ENCODE measurements at regions not wholly inside any gene's neighbourhood (a gene's known extent, or its start where the extent isn't known, plus 50 kb on each side); places are given as distances from the start of the nearest gene placed in this dataset.

- Histone ChIP-seq H3K4me1 (ENCODE audit: control insufficient read depth, extremely low read depth, insufficient read depth, low read length) (no peaks in the 10 kb centered on the region), H3K27me3 (ENCODE audit: control insufficient read depth, extremely low read depth, insufficient read depth, low read length) (no peaks in the 10 kb centered on the region), H2AFZ (ENCODE audit: control insufficient read depth, low read length) (no peak overlapping the region), H4K20me1 (ENCODE audit: control insufficient read depth, extremely low read depth, insufficient read depth, low read length) (no peaks in the 10 kb centered on the region), H3K4me2 (ENCODE audit: control insufficient read depth, extremely low read depth, insufficient read depth, low read depth, low read length) (no peak overlapping the region), H3K9me1 (ENCODE audit: control insufficient read depth, extremely low read depth, insufficient read depth, low read length) (no peaks in the 10 kb centered on the region), H3K79me2 (ENCODE audit: control insufficient read depth, insufficient read depth, low read length) (no peaks in the 10 kb centered on the region), H3K9ac (ENCODE audit: control insufficient read depth, extremely low read depth, insufficient read depth, low read length) (no peak overlapping the region), H3K9me3 (ENCODE audit: control insufficient read depth, low read depth, low read length) (peaks cover 6% of the 10 kb centered on the region), H3K27ac (ENCODE audit: control insufficient read depth, insufficient read depth, low read length) (no peak overlapping the region), H3K4me3 (ENCODE audit: control insufficient read depth in 2 of 3, extremely low read depth in 1 of 3, insufficient read depth in 2 of 3, low read depth in 1 of 3, low read length in 3 of 3) (no peak overlapping the region), H3K36me3 (ENCODE audit: control insufficient read depth in 2 of 2, extremely low read depth in 1 of 2, insufficient read depth in 2 of 2, low read length in 2 of 2) (peaks cover 0 to 2% of the 10 kb centered on the region in 2 experiments)
- DNase-seq (ENCODE audit: low read depth, low spot score) (no peak), FAIRE-seq (no peak)
- dilution Hi-C loops (cut with MboI; ENCODE audit: extremely low pct_ligation_motif_present, low sequenced_read_pairs) = no loop called here
- TF ChIP-seq CTCF (optimal IDR thresholded peaks at IDR 0.05 in 1 of 3, IDR thresholded peaks at IDR 0.05 in 1 of 3, conservative IDR thresholded peaks at IDR 0.05 in 1 of 3; ENCODE audit: extremely low read depth in 1 of 3, insufficient read depth in 2 of 3, low read length in 3 of 3) = no peak
- no peak for TF ChIP-seq EZH2 (IDR thresholded peaks at IDR 0.05; ENCODE audit: low read length)
Measured at GRCh38 chr4:123114084-123114914, 191.9 kb upstream of the NUDT6 start.

- dilution Hi-C loops (cut with MboI; ENCODE audit: extremely low pct_ligation_motif_present, low sequenced_read_pairs) = no loop called here
- TF ChIP-seq EZH2 (IDR thresholded peaks at IDR 0.05; ENCODE audit: low read length) (no peak), CTCF (optimal IDR thresholded peaks at IDR 0.05 in 1 of 3, IDR thresholded peaks at IDR 0.05 in 1 of 3, conservative IDR thresholded peaks at IDR 0.05 in 1 of 3; ENCODE audit: extremely low read depth in 1 of 3, insufficient read depth in 2 of 3, low read length in 3 of 3) (no peak)
- Histone ChIP-seq H3K9me3 (ENCODE audit: control insufficient read depth, low read depth, low read length) (peaks cover 6% of the 10 kb centered on the region), H3K4me1 (ENCODE audit: control insufficient read depth, extremely low read depth, insufficient read depth, low read length) (no peaks in the 10 kb centered on the region), H3K27ac (ENCODE audit: control insufficient read depth, insufficient read depth, low read length) (no peak overlapping the region), H3K4me2 (ENCODE audit: control insufficient read depth, extremely low read depth, insufficient read depth, low read depth, low read length) (no peak overlapping the region), H3K4me3 (ENCODE audit: control insufficient read depth in 2 of 3, extremely low read depth in 1 of 3, insufficient read depth in 2 of 3, low read depth in 1 of 3, low read length in 3 of 3) (no peak overlapping the region), H4K20me1 (ENCODE audit: control insufficient read depth, extremely low read depth, insufficient read depth, low read length) (no peaks in the 10 kb centered on the region), H2AFZ (ENCODE audit: control insufficient read depth, low read length) (no peak overlapping the region), H3K9ac (ENCODE audit: control insufficient read depth, extremely low read depth, insufficient read depth, low read length) (no peak overlapping the region), H3K9me1 (ENCODE audit: control insufficient read depth, extremely low read depth, insufficient read depth, low read length) (no peaks in the 10 kb centered on the region), H3K79me2 (ENCODE audit: control insufficient read depth, insufficient read depth, low read length) (no peaks in the 10 kb centered on the region), H3K27me3 (ENCODE audit: control insufficient read depth, extremely low read depth, insufficient read depth, low read length) (no peaks in the 10 kb centered on the region), H3K36me3 (ENCODE audit: control insufficient read depth in 2 of 2, extremely low read depth in 1 of 2, insufficient read depth in 2 of 2, low read length in 2 of 2) (peaks cover 0 to 2% of the 10 kb centered on the region in 2 experiments)
- no peak for FAIRE-seq
- DNase-seq (ENCODE audit: low read depth, low spot score) = no peak
Measured at GRCh38 chr4:123114915-123115756, 192.7 kb upstream of the NUDT6 start.

All from keratinocyte (primary cell).